HS-5 (cell line): ENCODE measurements at regions not wholly inside any gene's neighbourhood (a gene's known extent, or its start where the extent isn't known, plus 50 kb on each side); places are given as distances from the start of the nearest gene placed in this dataset.
A peak's percentile ranks its signal among the peaks of the same experiment; 100 is the strongest.

ENCODE experiments used
- DNase-seq: peaks from one replicate; pipeline ENCODE4 v3.0.0-alpha.2; 2012; ENCODE audit warnings: low read depth

- no peak for DNase-seq
These were observed 473.9 kb upstream of the HS6ST1 start for GRCh38 chr2:128792476-128793054.

DNA sequence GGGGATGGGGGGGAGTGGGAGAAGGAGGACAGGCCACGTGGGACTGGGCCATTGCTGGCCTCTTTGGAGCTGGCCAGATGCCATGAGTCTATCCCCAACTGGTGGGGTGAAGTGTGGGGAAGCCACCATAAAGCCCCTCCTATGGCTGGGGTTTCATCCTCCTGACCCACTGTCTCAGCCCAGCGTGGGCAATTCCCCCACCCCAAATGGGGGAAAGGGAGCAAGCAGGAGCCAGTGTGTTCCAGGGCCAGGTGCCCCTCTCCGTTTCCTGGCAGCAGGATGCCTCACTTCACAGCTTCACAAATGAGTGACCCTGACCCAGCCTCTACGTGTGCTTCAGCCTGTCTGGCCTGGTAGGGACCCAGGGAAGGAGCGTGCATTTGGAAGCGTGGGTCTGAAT is 474.7 kb upstream of the HS6ST1 start:
- DNase-seq, result no peak

DNA sequence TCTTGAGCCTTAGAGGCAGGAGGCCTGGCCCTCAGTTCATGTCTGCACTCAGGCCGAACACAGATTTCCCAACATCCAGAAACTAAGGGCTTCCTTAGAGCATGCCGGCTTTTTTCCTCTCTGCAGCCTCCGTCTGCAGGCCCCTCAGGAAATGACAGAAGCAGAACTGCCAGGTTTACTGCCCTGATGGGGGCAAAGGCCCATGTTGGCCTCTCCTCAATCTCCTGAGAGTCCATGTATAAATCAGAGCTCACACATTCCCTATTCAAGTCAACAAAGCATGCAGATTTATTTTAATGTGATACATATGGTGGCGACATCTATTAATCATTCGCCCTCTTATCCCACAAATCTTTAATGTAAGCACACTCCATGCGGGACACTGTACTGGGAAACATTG is 475.6 kb upstream of the HS6ST1 start:
- no peak for DNase-seq

DNA sequence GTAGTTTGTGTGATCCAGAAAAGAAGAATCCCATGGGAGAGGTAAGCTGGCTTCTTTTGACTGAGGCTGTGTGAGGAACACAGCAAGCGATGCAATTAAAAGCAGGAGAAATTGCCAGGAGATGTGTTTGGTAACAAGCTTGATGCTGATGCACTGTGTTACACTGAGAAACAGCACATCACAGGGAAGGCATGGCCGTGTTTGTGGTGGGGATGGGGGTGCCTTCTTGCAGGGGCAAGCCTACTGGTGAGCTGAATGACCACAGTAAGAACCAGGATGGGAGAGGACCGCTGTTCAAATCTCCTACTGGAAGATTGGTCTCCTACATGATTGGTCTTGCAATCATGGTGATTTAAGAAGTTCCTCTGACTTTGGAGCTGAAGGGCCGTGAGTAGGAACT is 477.7 kb upstream of the HS6ST1 start:
- DNase-seq, result no peak

DNA sequence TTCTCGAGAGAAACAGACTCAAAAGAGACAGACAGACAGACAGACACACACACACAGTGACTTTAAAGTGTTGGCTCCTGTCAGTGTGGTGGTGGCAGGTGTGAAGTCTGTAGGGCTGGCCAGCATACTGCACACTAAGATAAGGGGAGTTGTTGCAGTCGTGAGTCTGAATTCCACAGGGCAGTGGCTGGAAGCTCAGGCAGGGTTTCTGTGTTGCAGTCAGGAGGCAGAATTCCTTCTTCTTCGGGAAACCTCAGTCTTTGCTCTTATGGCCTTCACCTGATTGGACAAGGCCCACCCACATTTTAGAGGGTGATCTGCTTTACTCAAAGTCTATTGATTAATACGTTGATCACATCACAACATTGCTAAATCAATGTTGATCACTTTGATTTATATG is 478.4 kb upstream of the HS6ST1 start:
- DNase-seq, result no peak

GRCh38 chr2:128797533-128797932 is 478.9 kb upstream of the HS6ST1 start:
- DNase-seq, result no peak

GRCh38 chr2:128797937-128798336 is 479.3 kb upstream of the HS6ST1 start:
- no peak for DNase-seq

DNA sequence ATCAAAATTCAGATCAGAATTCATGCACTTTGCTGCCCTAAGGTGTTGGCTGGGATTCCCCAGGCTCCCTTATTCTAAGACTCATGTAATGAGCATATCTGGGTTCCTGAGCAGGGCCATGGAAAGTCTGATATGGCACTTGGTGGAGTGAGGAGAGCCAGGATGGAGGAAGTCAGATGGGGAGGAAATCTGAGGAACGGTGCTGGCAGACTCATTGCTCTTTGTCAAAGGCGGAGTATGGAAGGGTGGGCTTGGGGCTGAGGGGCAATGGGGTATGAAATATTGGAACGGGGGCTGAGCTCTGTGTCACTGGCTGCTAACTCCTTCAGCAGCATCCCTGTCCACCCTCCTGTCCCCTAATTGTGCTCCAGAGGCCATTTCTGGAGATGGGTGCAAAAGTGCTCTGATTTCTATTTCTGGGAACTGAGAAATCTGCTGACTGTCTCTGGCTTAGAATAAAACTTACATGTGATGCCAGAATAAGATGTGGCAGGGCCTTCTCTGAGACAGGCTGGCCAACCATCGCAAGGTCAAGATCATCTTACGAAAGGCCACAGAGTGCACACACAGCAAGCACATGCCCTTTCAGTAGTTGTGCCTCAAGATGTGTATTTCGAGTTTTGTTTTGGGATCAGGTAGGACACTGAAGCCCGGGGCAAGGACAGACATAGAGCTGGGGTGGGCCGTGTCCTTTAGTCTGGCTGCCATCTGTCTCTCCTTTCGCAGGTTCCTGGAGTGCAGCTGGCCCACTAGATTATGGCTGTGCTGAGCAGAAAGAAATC is 480.0 kb upstream of the HS6ST1 start:
- DNase-seq, result no peak

DNA sequence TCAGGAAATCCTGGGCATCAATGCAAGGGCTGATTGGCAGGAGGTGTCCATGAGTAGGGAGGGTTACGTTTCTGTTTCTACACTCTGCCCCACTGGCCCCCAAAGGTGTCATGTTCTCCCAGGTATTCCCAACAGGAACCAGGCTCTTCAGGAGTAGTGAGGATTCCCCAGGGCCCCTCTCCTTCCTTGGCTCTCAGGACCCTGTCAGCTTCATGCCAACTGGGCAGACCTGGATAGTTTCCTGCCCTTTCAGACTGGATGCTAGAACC is 480.6 kb upstream of the HS6ST1 start:
- DNase-seq, result no peak

DNA sequence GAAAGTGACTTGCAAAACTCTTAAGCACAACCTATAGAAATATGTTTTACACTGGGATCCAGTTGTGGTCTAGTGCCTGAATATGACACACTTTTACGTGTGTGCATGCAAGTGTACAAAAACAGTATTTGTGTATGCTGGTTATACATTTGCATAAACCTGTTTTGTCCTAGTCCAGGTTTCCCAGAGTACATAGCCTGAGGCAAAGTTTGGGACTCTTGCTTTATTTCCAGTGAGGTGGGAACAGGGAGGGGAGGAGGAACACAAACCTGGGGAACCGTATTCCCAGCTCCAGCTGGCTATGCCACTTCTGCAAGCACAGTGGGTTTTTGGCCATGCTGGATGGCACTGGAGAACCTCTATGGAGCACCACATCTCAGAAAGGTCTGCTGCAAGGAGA is 481.1 kb upstream of the HS6ST1 start:
- no peak for DNase-seq

DNA sequence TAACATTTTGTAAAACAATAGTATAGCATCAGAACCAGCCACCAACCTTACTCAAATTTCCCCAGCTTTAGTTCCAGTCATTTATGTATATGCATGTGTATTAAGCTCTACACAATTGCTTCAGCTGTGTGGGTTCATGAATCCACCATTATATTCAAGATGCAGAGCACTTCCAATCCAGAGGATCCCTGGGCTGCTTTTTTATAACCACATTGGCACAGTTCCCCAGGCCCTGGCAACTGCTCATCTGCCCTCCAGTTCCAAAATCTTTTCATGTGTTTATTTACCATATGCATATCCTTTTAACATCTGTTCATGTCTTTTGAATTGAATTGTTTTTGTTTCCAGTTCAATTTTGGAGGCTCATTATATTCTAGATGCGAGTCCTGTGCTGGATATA is 482.9 kb upstream of the HS6ST1 start:
- DNase-seq, result no peak

GRCh38 chr2:128803222-128803621 is 484.6 kb upstream of the HS6ST1 start:
- no peak for DNase-seq

GRCh38 chr2:128805237-128805636 is 486.6 kb upstream of the HS6ST1 start:
- DNase-seq, result no peak

DNA sequence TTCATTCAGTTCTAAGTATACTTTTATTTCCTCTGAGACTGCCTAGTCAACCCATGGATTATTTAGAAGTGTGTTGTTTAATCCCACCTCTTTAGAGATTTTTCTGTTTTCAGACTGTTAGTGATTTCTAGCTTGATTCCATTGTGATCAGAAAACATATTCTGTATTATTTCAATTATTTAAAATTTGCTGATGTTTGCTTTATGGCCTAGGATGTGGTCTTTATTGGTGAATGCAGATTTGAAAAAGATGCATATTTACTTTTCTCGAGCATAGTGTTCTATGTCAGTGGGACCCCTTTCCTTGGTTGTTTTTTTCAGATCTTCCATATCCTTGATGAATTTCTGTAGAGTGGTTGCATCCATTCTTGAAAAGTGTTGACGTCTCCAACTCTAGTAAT is 487.2 kb upstream of the HS6ST1 start:
- no peak for DNase-seq

GRCh38 chr2:128807317-128807716 is 488.6 kb upstream of the HS6ST1 start:
- DNase-seq, result no peak

DNA sequence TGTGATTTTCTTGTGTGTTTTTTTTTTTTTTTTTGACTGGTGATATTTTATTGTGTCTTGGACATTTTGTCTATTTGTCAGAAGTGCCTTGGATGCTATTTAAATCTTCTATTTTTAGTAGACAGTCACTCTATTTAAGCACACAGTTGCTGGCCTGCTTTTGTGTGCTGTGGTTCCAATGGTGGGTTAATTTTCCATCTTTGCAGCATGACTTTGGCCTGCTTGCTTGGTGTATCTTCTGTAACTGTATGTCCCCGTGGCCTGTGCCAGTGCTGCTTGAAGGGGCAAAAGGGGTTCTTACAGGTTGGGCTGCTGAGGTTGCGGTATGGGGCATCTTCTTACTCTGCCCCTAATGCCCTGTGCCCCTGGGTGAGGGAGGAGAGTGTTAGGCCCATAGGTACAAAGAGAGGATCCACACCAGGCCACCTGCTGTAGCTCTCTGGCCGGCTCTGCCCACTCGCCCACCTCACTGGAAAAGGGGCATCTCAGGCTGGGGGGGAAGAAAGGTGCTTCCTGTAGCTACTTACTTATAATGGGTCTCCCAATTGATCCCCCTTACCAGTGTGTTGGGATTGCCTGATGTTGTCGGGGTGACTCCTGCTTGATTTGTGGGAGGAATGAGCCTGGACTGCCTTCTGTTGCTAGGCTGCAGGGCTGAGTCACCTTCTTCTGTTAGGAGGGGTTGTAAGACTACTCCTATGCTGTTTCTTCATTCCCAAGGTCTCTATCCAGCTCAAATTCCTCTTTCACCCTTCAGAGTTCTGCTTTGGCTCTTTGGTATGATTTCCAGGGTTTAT is 490.0 kb upstream of the HS6ST1 start:
- DNase-seq, result peak; percentile 18

DNA sequence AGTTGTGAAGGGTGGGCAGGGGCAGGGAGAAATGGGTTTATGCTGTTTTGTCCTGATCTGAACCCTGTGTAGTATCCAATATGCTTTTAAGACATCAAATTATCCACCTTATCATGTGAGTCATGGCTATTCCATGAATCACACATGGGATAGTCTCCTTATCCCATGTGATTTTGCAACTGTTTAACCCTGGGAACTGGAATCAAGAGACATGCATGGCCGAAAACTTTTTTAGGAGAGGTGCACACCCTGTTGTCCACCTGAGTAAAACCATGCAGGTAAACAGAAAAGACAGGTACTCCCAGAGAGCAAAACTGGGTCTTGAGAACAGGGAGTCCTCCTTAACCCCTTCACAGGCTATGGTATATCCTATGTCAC is 490.6 kb upstream of the HS6ST1 start:
- peak; percentile 18 for DNase-seq

DNA sequence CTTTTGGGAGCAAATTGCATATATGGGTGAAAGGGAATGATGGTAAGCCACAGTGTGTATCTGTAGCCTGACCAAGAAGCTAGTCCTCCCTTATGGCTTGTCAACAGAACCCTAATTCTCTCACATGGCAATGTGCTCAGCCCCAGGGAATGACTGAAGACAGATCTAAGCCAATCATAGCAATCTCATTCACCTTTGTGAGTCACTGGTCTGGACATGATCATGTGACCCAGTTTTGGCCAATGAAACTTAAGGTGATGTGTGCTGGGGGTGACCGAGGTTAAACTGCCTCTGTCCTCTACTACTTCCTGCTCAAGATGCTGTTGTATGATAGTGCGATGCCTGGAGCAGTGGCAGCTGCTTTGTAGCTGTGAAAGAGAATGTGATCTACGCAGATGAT is 491.2 kb upstream of the HS6ST1 start:
- DNase-seq, result no peak

DNA sequence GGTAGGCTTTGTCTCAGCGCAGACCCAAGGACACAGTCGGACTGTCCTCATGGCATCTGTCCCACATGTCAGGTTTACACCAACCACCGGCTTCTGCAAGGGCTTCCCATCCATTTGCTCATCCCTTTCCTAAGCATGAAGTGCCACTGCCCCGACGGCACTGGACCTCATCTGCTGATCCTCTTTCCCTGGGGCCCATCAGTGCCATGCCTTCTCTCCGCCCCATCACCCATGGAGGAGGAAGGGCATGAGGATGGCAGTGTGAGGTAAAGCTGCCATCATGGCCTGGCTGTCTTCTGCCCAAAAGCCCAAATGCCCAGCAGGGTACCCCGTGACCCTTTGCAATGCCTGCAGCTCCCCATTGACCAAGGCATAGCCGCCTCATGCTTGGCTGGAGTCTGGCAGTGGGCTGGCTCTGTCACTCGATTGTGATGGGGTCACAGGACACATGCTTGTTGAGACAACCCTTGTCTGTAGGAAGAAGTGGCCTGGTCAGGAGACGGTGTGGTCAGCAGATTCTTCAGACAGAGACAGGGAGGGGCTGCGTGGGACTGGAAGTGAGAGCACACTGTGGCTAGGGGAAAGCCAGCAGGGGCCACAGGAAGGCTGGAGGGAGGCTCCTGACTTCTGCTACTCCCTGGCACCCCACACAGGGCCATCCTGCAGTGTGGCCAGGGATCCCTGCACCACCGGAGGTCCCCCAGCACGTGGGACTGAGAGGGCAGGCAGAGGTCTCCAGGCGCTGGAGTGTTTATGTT is 493.7 kb upstream of the HS6ST1 start:
- DNase-seq, result no peak

GRCh38 chr2:128813352-128814034 is 494.8 kb upstream of the HS6ST1 start:
- no peak for DNase-seq

- DNase-seq, result no peak
These were observed 496.6 kb upstream of the HS6ST1 start for GRCh38 chr2:128815248-128815647.

DNA sequence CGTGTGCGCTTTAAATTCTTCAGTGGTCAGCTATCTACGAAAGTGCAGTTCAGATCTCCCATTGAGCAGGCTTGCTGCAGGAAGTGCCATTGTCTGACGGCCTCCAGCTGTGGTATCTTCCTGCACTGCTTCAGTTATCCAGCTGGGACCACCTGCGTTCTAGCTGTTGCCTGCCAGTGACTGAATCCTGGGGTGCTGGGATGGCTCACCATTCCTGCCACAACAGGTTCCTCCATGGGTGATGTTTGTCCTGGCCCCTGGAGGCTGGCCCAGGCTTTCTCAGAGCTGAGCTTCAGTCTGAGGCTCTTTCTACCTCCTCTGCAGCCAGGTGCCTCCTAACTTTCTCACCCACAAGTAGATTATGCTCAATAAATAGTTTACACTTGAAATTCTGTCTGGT is 498.5 kb upstream of the HS6ST1 start:
- DNase-seq, result no peak
